NCI-H2227 (cell line): ENCODE measurements at regions not wholly inside any gene's neighbourhood (a gene's known extent, or its start where the extent isn't known, plus 50 kb on each side); places are given as distances from the start of the nearest gene placed in this dataset.

Source experiments
- DNase-seq: peaks from one replicate; lab custom pipeline; 2025; ENCODE audit not compliant: unreplicated experiment; lab: John Stamatoyannopoulos, UW

DNA sequence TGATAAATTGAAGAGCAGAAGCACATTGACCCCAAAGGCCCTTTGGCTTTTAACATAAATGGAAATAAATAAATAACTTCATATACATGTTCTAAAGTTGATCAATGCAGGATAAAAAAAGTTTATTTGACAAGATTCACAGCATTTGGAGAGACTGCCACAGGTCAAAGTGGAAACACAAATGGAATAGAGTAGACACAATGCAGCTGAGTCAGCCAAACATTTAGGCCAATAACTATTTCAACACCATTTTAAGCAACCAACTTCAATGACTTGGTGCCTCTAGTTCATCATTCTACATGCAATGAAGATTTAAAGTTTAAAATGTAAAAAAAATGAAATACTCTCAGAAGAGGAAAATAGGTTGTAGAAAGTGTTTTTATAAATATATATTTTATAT is 365.2 kb downstream of the FAT4 start:
- DNase-seq: no peak

DNA sequence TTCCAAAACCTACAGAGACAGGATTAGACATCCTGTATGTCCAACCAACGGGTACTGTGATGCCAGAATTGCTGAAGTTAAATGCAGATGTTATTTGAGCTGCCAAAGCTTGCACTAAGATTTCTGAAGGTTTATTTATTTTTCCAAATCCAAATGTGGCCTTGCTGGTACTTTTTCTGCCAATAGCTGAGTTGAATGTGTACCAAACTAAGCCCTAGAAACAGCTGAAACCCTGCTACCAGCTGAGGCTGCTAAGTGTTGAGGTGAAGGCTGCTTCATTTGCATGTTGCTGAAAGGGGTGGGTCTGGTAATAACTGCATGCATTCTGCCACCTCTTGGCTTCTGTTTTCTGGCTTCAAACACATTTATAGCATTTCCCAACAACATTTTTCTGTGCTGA is 366.5 kb downstream of the FAT4 start:
- DNase-seq: no peak

DNA sequence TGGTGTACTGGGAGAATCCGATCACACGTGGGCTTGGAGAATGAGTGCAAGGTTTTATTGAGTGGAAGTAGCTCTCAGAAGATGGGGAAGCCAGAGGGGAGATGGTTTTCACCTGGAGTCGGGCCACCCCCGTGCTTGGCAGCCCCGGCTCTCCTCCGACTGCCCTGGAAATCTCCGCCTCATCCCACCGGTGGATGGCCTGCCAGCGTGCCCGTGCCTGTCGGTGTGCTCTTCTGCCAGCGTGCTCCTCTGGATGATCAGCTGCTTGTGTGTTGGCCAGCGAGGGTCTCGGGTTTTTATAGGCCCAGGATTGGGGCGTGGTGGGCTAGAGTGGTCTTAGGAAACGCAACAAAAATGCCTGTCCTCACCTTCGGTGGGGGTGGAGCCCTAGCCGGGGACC is 368.0 kb downstream of the FAT4 start:
- no peak for DNase-seq

DNA sequence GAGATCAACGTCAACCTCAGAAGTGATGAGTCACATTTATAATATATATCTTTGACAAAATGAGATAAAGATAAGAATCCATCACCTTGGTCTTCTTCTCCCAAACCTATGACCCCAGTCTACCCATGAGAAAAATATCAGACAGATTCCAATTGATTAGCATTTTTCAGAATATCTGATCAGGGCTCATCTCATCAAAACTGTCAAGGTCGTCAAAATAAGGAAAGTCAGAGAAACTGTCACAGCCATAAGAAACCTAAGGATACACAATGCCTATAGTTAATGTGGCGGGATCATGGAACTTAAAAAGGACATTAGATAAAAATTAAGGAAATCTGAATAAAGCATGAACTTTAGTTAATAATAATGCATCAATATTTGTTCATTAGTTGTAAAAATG is 374.1 kb downstream of the FAT4 start:
- DNase-seq: no peak

DNA sequence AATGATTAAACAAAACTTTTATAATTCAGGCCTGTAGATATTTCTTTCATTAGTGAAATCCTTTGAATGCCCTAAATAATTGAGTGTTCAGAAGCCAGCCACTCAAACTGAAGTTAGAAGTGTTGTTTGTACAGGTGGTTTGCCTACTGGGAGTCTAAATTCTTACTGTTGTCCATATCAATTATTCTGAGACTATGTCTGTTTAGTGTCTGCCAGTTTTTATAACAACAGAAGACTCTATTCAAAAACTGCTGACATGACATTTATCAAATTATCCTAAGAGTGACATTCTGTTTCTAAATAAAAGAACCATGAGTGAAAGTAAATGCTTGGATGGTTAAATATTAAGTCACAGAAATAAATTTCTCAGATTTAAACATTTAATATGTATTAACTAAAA is 375.1 kb downstream of the FAT4 start:
- DNase-seq: peak; percentile 2

DNA sequence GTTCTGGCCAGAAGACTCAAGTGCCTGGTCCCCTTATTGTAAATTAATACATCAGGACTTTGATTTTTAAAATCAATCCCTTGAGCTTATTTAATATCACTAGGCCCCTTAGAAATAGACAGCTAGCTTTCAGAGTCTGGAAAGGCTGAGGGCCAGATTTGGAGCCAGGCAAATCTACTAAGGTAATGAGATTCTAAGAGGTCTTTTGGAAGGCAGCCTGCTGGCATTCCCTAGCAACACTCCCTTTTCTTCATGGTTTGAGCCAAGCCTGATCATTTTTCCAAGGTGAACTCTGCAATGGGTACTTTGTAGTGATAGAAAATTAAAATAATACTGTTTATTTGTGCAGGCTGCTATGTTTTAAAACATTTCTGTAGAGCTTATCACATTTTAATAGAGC is 378.5 kb downstream of the FAT4 start:
- no peak for DNase-seq

DNA sequence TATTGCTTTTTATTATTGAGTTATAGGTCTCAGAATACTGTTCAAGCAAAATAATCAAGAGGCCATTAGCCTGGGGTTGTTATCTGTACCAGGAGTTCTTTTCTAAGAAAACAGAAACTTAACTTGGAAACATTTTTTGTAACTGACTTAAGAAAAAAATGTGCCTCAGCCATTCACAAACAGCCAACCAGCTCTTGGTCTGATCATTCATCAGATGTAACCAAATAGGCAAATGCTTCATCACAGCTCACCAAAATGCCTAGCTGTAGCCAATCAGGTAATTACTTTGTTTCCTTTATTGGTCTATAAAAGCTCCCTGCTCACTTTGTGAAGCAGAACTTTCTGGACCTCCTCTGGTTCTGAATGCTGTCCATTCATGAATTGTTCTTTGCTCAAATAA is 387.7 kb downstream of the FAT4 start:
- no peak for DNase-seq

DNA sequence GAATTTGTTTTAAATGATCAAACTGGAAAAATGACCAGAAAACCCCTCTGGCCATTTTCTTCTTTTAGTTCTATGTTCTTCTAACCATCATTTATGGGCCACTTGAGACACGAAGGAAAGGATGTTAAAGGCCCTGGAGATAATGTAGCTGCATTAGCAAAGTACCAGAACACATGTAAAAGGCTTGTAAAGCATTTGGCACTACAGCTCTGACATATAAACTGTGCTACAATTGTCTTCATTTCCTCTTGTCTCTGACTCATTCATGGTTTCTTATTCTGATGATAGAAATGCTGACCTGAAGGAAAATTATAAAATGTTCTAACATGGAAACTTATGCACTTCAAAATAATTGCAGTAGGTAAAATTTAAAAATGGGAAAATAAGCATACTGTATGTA is 388.7 kb downstream of the FAT4 start:
- DNase-seq: peak; percentile 15

DNA sequence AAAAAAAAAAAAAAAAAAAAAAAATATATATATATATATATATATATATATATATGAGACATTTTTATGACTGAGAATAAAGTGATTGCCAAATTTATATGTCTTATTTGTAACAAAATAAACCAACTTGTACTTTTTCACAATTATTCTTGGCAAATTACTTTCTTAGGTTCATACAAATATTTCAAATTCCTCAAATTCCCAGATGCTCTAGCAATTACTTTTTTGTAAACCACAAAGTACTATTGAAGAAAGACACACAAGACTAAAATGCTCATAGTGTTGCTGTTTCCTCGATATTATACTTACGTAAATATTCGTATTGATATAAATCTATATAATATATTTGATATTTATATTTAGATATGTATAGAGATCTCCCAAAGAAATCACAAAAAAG is 390.0 kb downstream of the FAT4 start:
- DNase-seq: no peak

DNA sequence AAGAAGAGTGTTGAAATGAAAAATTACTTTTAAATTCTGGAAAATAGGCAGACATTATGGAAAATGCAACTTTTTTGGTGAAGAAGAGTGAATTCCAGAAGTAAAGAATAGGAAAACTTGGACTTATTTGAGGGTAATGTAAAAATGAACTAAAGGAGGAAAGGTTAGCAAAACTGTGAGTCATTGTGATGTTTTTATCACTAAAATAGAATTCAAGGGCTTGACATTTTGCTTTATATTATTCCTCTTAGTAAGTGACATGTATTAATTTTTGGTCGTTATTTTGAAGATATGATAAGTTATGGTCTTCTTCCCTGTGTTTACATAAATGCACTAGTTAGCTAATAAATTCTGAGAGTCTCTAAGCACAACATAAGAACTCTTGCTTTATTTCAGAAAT is 390.9 kb downstream of the FAT4 start:
- no peak for DNase-seq

DNA sequence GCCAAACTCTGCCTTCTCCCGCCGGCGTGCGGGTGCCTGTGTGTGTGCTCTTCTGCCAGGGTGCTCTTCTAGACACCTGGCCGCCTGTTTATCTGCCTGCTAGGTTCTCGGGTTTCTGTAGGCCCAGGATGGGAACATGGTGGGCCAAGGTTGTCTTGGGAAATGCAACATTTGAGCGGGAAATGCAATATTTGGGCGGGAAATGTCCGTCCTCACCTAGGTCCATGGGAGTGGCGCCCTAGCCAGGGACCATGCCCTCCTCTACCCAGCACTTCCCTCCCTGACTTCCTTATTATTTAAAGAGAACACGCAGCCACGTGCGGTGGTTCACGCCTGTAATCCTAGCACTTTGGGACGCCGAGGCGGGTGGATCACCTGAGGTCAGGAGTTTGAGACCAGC is 392.6 kb downstream of the FAT4 start:
- DNase-seq: no peak

DNA sequence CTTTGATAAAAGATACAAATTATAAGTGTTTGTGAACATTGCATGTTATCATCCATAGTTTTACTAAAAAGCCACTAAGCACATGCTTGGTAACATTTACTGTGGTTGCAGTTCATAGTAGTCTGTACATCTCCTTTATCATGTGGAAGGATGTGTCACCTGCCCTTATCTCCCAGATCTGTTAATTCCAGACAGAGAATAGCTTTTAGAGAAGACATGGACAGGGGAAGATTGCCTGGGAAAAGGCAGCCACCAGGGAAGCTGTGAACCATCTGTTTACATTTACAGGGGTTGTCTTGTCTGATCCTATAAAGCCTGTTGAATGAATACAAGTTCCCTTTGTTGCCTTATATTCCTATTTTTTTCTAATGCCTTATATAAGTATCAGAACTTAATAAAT is 396.0 kb downstream of the FAT4 start:
- DNase-seq: no peak

DNA sequence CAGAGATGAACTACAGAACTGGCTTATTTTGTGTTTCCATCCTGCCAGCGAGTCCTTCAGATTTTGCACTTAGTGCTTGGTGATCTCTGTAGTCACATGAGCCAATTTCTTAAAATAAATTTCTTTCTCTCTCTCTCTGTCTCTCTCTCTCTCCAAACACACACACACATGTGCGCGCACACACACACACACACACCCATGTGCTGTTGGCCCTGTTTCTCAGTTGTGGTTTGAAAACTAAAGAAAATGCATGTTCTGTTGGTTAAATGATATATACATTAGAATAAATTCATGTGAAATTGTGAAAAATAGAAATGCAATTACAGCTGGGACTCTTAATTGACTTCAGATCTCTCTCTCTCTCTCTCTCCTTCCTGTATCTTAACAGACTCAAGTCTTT is 399.3 kb downstream of the FAT4 start:
- DNase-seq: no peak

DNA sequence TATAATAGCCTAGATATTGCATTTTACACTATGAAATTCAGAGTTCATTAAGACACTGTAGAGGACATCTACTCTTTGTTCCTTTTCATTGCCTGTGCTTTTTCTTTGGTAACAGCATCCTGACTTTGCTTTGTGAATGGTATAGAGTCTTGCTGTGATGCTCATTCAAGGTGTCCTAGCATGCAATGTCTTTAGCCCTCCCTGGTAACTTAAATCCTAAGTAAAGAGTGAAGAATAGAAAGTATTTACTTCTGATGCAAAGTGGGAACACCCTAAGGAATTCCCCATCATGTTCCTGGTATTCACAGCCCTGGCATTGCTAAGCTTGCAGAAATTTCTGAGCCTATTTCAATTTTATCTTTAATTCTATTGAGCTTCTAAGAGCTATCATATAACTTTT is 400.1 kb downstream of the FAT4 start:
- DNase-seq: no peak

DNA sequence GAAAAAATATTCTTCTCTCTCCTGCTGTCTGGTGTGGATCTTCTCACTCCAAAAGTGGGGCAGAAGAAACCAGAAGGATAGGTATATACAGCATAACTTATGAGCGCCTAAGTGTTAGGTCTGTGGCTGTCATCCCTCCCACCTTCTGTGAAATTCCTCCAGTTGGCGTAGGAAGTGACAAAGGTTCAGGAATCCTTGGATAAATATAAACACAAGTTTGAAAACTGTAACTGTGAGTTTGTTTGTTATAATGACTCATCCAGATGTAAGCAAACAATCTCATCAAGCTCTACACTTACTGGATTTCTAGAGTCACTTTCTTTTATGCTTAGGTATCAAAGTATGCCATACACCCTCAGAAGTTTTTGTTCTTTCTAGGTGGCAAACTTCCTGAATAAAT is 405.2 kb downstream of the FAT4 start:
- DNase-seq: no peak

DNA sequence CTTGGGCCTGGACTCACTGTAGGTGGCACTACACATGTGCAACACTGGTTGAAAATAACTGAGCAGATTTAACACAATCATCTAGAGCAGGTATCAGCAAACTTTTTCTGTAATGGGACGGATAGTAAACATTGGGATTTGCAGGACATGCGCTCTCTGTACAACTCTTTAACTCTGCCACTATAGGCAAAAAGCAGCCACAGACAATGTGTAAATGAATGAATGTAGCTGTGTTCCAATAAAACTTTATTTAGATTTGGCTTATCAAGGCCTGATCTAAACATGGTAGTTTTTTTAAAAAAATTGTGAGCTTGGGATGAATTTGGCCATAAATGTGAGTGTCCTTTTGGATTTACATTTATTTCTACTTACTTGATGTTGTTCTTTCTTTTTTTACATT is 407.3 kb downstream of the FAT4 start:
- no peak for DNase-seq

DNA sequence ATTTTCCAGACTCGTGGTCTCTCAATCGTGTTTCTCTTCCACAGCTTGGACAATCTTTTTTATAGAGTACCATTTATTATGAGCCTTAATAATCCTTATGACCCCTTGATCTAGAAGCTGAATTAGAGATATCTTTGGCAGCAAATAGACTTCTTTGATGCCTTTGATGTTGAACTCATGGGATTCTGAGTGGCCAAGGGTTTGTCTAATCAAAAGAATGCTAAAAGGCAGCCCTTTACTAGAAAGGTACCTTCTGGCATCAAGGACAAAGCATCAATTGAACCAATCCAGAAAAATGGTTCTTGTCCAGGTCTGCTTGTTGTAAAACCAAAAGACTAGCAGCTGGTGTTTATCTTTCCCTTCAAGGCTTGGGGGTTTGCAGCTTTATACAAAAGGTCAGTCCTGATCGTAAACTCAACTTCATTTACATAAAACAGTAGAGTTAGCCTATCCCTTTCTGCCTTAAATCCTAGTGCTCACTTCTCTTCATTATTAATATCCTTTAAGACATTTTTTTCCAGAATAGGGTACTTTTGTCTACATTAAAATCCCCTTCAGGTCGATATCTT is 411.3 kb downstream of the FAT4 start:
- no peak for DNase-seq

DNA sequence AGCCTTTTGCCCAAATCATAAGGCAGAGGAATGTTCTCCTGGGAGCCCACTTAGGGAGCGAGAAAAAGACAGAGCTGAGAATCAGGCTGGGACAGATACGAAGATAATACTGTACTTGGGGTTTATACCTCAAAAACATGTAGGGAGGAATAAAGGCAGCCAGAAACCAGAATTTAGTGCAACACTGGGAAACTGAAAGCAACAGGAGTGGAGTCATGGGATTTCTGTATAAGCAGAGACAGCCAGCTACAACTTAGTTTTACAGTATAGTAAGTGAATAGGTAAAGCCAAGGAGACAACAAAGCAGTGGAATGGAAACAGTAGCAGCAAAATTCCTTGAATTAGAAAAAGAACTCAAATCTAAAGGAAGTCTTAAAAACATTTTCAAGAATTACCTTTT is 413.2 kb downstream of the FAT4 start:
- DNase-seq: no peak

DNA sequence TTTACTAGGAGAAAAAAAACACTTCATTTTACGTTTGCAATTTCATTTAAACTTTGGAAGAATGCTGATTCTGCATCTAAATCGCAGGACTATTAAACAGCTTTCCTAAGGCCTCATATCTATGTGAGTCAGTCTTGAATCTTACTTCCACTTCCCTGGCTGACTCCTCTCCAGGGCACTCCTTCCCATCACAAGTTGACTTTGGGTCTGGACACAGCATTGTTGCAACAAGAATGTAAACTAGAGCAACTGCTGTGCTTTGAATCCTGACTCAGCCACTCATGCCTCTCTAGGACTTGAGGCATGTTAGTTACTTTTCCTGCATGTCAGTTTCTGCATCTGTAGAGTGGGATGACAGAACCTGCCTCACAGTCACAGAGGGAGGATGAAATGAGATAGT is 413.8 kb downstream of the FAT4 start:
- no peak for DNase-seq

DNA sequence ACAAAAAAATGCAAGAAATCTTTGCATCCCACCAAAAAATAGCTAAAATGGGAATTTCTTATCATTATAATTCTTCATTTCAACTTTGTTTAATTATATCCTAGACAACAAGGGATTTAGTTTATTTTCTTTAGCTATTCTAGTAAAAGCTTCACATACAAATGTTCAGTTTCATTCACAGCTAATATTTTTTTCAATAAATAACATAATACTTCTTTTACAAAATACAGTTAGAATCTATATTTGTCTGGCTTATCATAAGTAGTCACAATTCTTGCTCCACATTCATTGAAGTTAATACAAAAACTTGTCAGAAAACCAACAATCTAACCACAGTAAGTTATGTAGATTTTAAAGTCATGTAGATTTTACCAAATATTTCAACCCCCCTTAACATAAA is 414.4 kb downstream of the FAT4 start:
- DNase-seq: no peak

DNA sequence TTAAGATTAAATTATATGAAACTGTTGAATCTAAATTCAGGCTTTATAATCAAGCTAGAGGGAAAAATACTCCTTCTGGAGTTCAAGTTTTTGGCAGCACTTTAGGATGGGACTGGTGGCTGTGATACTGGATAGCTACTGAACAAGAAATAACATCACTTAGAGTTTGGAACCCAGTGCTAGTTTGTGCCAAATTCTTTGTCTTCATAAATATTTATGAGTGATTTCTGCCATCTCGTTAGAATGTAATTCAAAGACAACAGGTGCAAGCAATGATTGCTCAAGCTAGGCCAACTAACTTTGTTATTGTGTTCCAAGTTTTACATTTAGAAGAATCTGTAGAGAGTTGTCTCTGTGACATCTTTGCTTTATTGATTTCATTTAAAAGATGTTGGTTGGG is 417.9 kb downstream of the FAT4 start:
- DNase-seq: no peak

DNA sequence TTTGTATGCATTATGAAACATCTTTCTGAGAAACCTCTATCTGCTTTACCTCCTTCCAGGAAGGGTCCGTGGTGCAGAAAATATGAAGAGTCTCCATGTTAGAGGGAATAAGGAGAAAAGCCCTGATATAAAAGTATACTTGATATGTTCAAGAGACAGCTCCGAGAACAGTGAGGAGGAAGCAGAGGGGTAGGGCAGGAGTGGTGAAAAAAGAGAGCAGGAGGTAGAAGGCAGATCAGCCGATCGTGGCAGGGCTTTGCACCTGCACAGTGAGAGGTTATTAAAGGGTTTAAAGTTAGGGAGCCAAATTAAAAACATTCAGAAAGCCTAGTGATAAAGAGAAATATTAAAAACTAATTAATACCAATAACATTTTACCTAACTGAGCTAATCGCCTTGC is 419.7 kb downstream of the FAT4 start:
- DNase-seq: no peak

DNA sequence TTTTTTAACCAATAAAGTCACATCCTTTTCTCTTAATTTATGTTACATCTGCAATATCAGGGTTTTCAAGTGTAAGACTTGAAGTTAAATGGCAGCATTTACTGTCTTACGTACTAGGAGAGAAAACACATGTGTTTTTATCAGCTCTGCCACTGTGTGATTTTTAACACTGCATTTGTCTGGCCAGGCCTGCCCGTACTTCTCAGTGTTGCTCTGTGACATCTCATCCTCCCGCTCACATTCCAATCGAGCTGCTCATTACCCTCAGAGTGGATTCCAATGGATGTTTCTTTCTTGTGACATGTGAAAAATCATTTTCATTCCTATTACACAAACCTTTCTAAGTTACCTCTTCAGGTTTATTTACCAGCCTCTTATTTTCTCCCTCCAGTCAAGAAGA is 420.3 kb downstream of the FAT4 start:
- no peak for DNase-seq

DNA sequence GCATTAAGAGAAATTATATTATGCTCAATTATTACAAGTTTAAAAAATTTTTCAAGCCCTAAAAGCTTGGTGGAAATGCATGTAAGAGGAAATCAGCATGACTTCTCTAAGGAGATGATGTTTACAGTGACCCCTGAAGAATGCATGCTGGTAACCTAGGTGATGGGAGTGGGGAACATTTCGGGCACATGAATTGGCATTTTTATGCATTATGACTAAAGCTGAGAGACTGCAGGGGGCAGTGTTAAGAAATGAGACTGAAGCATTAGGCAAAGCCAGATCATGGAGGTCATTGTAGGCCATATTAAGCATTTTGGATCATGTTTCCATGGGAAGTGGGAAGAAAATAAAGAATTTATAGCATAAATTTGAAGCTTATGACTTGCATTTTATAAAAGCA is 421.3 kb downstream of the FAT4 start:
- DNase-seq: no peak
